Hippocampal formation (tissue), 2 donors: ENCODE measurements at regions not wholly inside any gene's neighbourhood (a gene's known extent, or its start where the extent isn't known, plus 50 kb on each side); places are given as distances from the start of the nearest gene placed in this dataset.
"Not testable (repeated sequence)": the region's sequence is repeated elsewhere in the genome, so short reads cannot be mapped to it uniquely, and the experiment has no call there.

Source experiments
- DNase-seq, 2 donors: peaks; one replicate each; lab custom pipeline; 2025; lab: John Stamatoyannopoulos, UW

- no peak for DNase-seq
These were observed 168.3 kb downstream of the BRD1 start for GRCh38 chr22:49659281-49659923.

- DNase-seq: no peak
These were observed 168.8 kb downstream of the BRD1 start for GRCh38 chr22:49658902-49659280.

GRCh38 chr22:49657974-49658590 lies 169.6 kb downstream of the BRD1 start:
- no peak for DNase-seq

GRCh38 chr22:49657275-49657973 lies 170.2 kb downstream of the BRD1 start:
- no peak for DNase-seq

- not testable (repeated sequence) for DNase-seq
These were observed 170.8 kb downstream of the BRD1 start for GRCh38 chr22:49656883-49657274.

GRCh38 chr22:49656291-49656851 lies 171.3 kb downstream of the BRD1 start:
- DNase-seq: no peak

- no peak for DNase-seq
These were observed 172.4 kb downstream of the BRD1 start for GRCh38 chr22:49655168-49655812.

GRCh38 chr22:49650336-49651241 lies 177.1 kb downstream of the BRD1 start:
- DNase-seq: no peak

- DNase-seq: no peak
These were observed 178.3 kb downstream of the BRD1 start for GRCh38 chr22:49649166-49650068.

GRCh38 chr22:49648053-49648452 lies 179.6 kb downstream of the BRD1 start:
- no peak for DNase-seq

- no peak for DNase-seq
These were observed 180.0 kb downstream of the BRD1 start for GRCh38 chr22:49647627-49648026.

GRCh38 chr22:49646876-49647275 lies 180.8 kb downstream of the BRD1 start:
- no peak for DNase-seq

- no peak for DNase-seq
These were observed 181.7 kb downstream of the BRD1 start for GRCh38 chr22:49645791-49646550.

- DNase-seq: no peak
These were observed 182.4 kb downstream of the BRD1 start for GRCh38 chr22:49645257-49645656.

GRCh38 chr22:49643998-49644397 lies 183.7 kb downstream of the BRD1 start:
- DNase-seq: no peak

GRCh38 chr22:49643466-49643865 lies 184.2 kb downstream of the BRD1 start:
- DNase-seq: no peak

GRCh38 chr22:49642741-49643140 lies 184.9 kb downstream of the BRD1 start:
- DNase-seq: no peak

GRCh38 chr22:49642331-49642730 lies 185.3 kb downstream of the BRD1 start:
- no peak for DNase-seq

GRCh38 chr22:49641770-49642313 lies 185.8 kb downstream of the BRD1 start:
- no peak for DNase-seq
